ENCODE measurements at regions not wholly inside any gene's neighbourhood (a gene's known extent, or its start where the extent isn't known, plus 50 kb on each side); places are given as distances from the start of the nearest gene placed in this dataset.

GRCh38 chr1:56222914-56223540 is 356.3 kb downstream of the PLPP3 start:
- TF ChIP-seq, protein P1, sequence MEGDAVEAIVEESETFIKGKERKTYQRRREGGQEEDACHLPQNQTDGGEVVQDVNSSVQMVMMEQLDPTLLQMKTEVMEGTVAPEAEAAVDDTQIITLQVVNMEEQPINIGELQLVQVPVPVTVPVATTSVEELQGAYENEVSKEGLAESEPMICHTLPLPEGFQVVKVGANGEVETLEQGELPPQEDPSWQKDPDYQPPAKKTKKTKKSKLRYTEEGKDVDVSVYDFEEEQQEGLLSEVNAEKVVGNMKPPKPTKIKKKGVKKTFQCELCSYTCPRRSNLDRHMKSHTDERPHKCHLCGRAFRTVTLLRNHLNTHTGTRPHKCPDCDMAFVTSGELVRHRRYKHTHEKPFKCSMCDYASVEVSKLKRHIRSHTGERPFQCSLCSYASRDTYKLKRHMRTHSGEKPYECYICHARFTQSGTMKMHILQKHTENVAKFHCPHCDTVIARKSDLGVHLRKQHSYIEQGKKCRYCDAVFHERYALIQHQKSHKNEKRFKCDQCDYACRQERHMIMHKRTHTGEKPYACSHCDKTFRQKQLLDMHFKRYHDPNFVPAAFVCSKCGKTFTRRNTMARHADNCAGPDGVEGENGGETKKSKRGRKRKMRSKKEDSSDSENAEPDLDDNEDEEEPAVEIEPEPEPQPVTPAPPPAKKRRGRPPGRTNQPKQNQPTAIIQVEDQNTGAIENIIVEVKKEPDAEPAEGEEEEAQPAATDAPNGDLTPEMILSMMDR (conservative IDR thresholded peaks at IDR 0.05), result no peak
- Mint-ChIP-seq H3K4me3 (no peak overlapping the region), H3K4me1 (ENCODE audit: unreplicated experiment) (peaks cover 3% of the 10 kb centered on the region), H3K27ac (no peak overlapping the region), H3K9me3 (peaks cover 4% of the 10 kb centered on the region), H3K27me3 (no peaks in the 10 kb centered on the region), H3K36me3 (no peaks in the 10 kb centered on the region)
- no peak for DNase-seq (ENCODE audit: extremely low spot score, unreplicated experiment)

GRCh38 chr1:56220021-56220420 is 359.3 kb downstream of the PLPP3 start:
- no peak overlapping the region for H3K27ac Mint-ChIP-seq
- H3K9me3 Mint-ChIP-seq, result peaks cover 4% of the 10 kb centered on the region
- TF ChIP-seq, protein P1 (conservative IDR thresholded peaks at IDR 0.05), result no peak
- no peaks in the 10 kb centered on the region for H3K27me3 Mint-ChIP-seq
- DNase-seq (ENCODE audit: extremely low spot score, unreplicated experiment), result no peak
- H3K4me3 Mint-ChIP-seq, result no peak overlapping the region
- H3K36me3 Mint-ChIP-seq, result no peaks in the 10 kb centered on the region
- no peaks in the 10 kb centered on the region for H3K4me1 Mint-ChIP-seq (ENCODE audit: unreplicated experiment)

DNA sequence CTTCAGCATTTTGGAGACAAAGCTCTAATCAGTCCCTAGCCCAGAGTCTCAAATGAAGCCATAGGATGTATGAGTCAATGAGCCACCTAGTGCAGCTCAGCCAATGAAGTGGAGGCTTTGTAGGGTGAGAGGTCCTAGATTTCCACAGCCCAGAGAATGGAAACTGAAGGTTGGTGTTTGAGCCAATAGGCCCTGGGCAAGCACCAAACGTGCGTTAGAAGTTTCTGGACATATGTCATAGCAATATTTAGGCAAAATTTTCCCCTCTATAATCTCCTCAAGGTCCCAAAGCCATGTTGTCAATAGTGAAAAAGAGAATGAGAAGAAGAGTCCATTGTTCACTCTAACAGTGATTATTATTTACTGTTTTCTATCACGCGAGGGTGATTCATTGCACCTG is 361.3 kb downstream of the PLPP3 start:
- no peak overlapping the region for H3K27ac Mint-ChIP-seq
- peaks cover 3% of the 10 kb centered on the region for H3K9me3 Mint-ChIP-seq
- H3K36me3 Mint-ChIP-seq, result no peaks in the 10 kb centered on the region
- no peaks in the 10 kb centered on the region for H3K27me3 Mint-ChIP-seq
- DNase-seq (ENCODE audit: extremely low spot score, unreplicated experiment), result no peak
- no peaks in the 10 kb centered on the region for H3K4me1 Mint-ChIP-seq (ENCODE audit: unreplicated experiment)
- no peak overlapping the region for H3K4me3 Mint-ChIP-seq
- TF ChIP-seq, protein P1 (conservative IDR thresholded peaks at IDR 0.05), result no peak

DNA sequence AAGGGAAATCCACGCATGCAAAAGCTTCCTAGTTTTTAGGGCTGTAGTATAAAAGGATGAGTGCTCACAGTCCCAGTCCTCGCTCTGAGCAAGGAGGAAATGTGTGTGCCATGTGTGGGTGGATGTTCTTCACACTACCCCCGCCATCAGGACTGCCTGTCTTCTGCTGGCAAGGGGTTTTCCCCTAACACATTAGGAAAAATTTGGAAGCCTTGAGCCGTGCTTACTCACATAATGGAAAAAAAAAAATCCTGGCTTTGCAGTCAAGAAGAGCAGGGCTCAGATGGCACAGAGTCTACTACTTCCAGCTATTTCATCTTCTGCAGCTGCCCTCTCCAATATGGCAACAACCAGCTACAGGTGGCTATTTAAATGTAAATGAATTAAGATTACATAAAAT is 363.1 kb downstream of the PLPP3 start:
- no peak for DNase-seq (ENCODE audit: extremely low spot score, unreplicated experiment)
- Mint-ChIP-seq H3K36me3 (no peaks in the 10 kb centered on the region), H3K4me1 (ENCODE audit: unreplicated experiment) (no peaks in the 10 kb centered on the region), H3K9me3 (no peaks in the 10 kb centered on the region), H3K4me3 (no peak overlapping the region), H3K27ac (no peak overlapping the region), H3K27me3 (no peaks in the 10 kb centered on the region)
- TF ChIP-seq, protein P1 (conservative IDR thresholded peaks at IDR 0.05), result no peak

DNA sequence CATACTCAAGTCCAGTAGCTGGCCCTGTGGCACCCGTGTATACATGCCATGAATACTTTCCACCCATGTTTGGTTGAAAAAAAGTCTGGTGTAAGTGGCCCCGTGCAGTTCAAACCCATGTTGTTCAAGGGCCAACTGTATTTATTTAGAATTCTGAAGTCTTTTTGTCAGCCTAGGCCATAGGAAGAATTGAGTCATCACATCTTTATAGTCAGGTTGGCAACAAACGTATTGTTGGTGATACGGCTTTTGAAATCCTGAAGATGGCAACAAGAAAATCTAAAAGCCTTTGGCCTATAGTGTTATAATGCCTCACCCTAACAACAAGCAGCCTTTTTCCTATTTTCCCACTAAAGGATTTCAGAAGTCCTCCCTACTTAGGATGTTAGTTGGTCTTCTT is 363.6 kb downstream of the PLPP3 start:
- Mint-ChIP-seq H3K27ac (no peak overlapping the region), H3K9me3 (no peaks in the 10 kb centered on the region)

More for the DNA sequence above, 363.6 kb downstream of the PLPP3 start:
- H3K36me3 Mint-ChIP-seq, result no peaks in the 10 kb centered on the region
- H3K27me3 Mint-ChIP-seq, result no peaks in the 10 kb centered on the region
- no peak for DNase-seq (ENCODE audit: extremely low spot score, unreplicated experiment)
- H3K4me3 Mint-ChIP-seq, result no peak overlapping the region
- no peaks in the 10 kb centered on the region for H3K4me1 Mint-ChIP-seq (ENCODE audit: unreplicated experiment)
- TF ChIP-seq, protein P1 (conservative IDR thresholded peaks at IDR 0.05), result no peak
